ENCODE measurements at regions not wholly inside any gene's neighbourhood (a gene's known extent, or its start where the extent isn't known, plus 50 kb on each side); places are given as distances from the start of the nearest gene placed in this dataset.

- DNase-seq (ENCODE audit: low read depth) = no peak
Observed at GRCh38 chr12:92304371-92305055, 158.9 kb upstream of the BTG1 start.

GRCh38 chr12:92302041-92302829, 156.6 kb upstream of the BTG1 start:
- no peak for DNase-seq (ENCODE audit: low read depth)

- no peak for DNase-seq (ENCODE audit: low read depth)
Observed at GRCh38 chr12:92301356-92301755, 155.7 kb upstream of the BTG1 start.

- DNase-seq (ENCODE audit: low read depth) = no peak
Observed at GRCh38 chr12:92300777-92301176, 155.1 kb upstream of the BTG1 start.

GRCh38 chr12:92299744-92300143, 154.1 kb upstream of the BTG1 start:
- DNase-seq (ENCODE audit: low read depth) = no peak

- DNase-seq (ENCODE audit: low read depth) = no peak
Observed at GRCh38 chr12:92299344-92299743, 153.7 kb upstream of the BTG1 start.

GRCh38 chr12:92297932-92298696, 152.5 kb upstream of the BTG1 start:
- no peak for DNase-seq (ENCODE audit: low read depth)

- DNase-seq (ENCODE audit: low read depth) = no peak
Observed at GRCh38 chr12:92297405-92297804, 151.8 kb upstream of the BTG1 start.

- DNase-seq (ENCODE audit: low read depth) = no peak
Observed at GRCh38 chr12:92295523-92295922, 149.9 kb upstream of the BTG1 start.

GRCh38 chr12:92294676-92295440, 149.2 kb upstream of the BTG1 start:
- DNase-seq (ENCODE audit: low read depth) = no peak

- DNase-seq (ENCODE audit: low read depth) = no peak
Observed at GRCh38 chr12:92292016-92292415, 146.4 kb upstream of the BTG1 start.

GRCh38 chr12:92290886-92291285, 145.2 kb upstream of the BTG1 start:
- no peak for DNase-seq (ENCODE audit: low read depth)

GRCh38 chr12:92290350-92290695, 144.7 kb upstream of the BTG1 start:
- no peak for DNase-seq (ENCODE audit: low read depth)

- no peak for DNase-seq (ENCODE audit: low read depth)
Observed at GRCh38 chr12:92289629-92290349, 144.1 kb upstream of the BTG1 start.

GRCh38 chr12:92288561-92288960, 142.9 kb upstream of the BTG1 start:
- DNase-seq (ENCODE audit: low read depth) = no peak

GRCh38 chr12:92278378-92278828, 132.8 kb upstream of the BTG1 start:
- DNase-seq (ENCODE audit: low read depth) = no peak

GRCh38 chr12:92277795-92278194, 132.1 kb upstream of the BTG1 start:
- no peak for DNase-seq (ENCODE audit: low read depth)

- DNase-seq (ENCODE audit: low read depth) = no peak
Observed at GRCh38 chr12:92276276-92276675, 130.6 kb upstream of the BTG1 start.

- DNase-seq (ENCODE audit: low read depth) = no peak
Observed at GRCh38 chr12:92275443-92276154, 130.0 kb upstream of the BTG1 start.

- DNase-seq (ENCODE audit: low read depth) = no peak
Observed at GRCh38 chr12:92273076-92273475, 127.4 kb upstream of the BTG1 start.

Measured in forelimb muscle (tissue), 1 donor.